ENCODE measurements at regions not wholly inside any gene's neighbourhood (a gene's known extent, or its start where the extent isn't known, plus 50 kb on each side); places are given as distances from the start of the nearest gene placed in this dataset.

GRCh38 chr1:115219927-115220326 lies 118.1 kb downstream of the NGF start:
- no peak overlapping the region for H3K9ac ChIP-seq (ENCODE audit: low read length)
- H3K4me2 ChIP-seq (ENCODE audit: low read depth, low read length) = no peak overlapping the region
- no peak overlapping the region for H2AFZ ChIP-seq (ENCODE audit: low read length)
- no peak overlapping the region for H3K4me3 ChIP-seq (ENCODE audit: low read length)
- H3K9me2 ChIP-seq (replicated peaks; ENCODE audit: insufficient read depth, low read length) = no peaks in the 10 kb centered on the region
- H3K9me3 ChIP-seq (replicated peaks; ENCODE audit: insufficient read depth, low read length) = no peaks in the 10 kb centered on the region
- DNase-seq = no peak
- H3K4me1 ChIP-seq (ENCODE audit: low read length) = no peaks in the 10 kb centered on the region
- no peak overlapping the region for H3K27ac ChIP-seq (ENCODE audit: low read length)
- no peaks in the 10 kb centered on the region for H3F3A ChIP-seq (ENCODE audit: insufficient read depth, low read length)
- no peaks in the 10 kb centered on the region for H3K79me2 ChIP-seq (ENCODE audit: low read length)
- H3K36me3 ChIP-seq (replicated peaks; ENCODE audit: insufficient read depth, low read length) = no peaks in the 10 kb centered on the region
- H3K27me3 ChIP-seq (replicated peaks; ENCODE audit: insufficient read depth, low read length) = no peaks in the 10 kb centered on the region
- TF ChIP-seq EZH2phosphoT487 (IDR thresholded peaks at IDR 0.05; ENCODE audit: low read length) = no peak
- TF ChIP-seq EZH2 (optimal IDR thresholded peaks at IDR 0.05; ENCODE audit: low read depth, low read length) = no peak
- no peak for TF ChIP-seq CTCF (IDR thresholded peaks at IDR 0.05; ENCODE audit: low read length)
- no peaks in the 10 kb centered on the region for H4K20me1 ChIP-seq (ENCODE audit: insufficient read depth, low read length)

- Histone ChIP-seq H3K36me3 (replicated peaks; ENCODE audit: insufficient read depth, low read length) (no peaks in the 10 kb centered on the region), H3K9ac (ENCODE audit: low read length) (no peak overlapping the region)
- DNase-seq = no peak
These were observed 119.3 kb downstream of the NGF start for GRCh38 chr1:115218699-115219098.

GRCh38 chr1:115218034-115218405 lies 120.0 kb downstream of the NGF start:
- Histone ChIP-seq H4K20me1 (ENCODE audit: insufficient read depth, low read length) (no peaks in the 10 kb centered on the region), H3K36me3 (replicated peaks; ENCODE audit: insufficient read depth, low read length) (no peaks in the 10 kb centered on the region), H3K9ac (ENCODE audit: low read length) (no peak overlapping the region), H3F3A (ENCODE audit: insufficient read depth, low read length) (no peaks in the 10 kb centered on the region), H3K9me2 (replicated peaks; ENCODE audit: insufficient read depth, low read length) (no peaks in the 10 kb centered on the region), H3K27ac (ENCODE audit: low read length) (no peak overlapping the region), H2AFZ (ENCODE audit: low read length) (no peak overlapping the region), H3K4me3 (ENCODE audit: low read length) (no peak overlapping the region), H3K4me2 (ENCODE audit: low read depth, low read length) (no peak overlapping the region), H3K4me1 (ENCODE audit: low read length) (no peaks in the 10 kb centered on the region), H3K79me2 (ENCODE audit: low read length) (no peaks in the 10 kb centered on the region), H3K27me3 (replicated peaks; ENCODE audit: insufficient read depth, low read length) (no peaks in the 10 kb centered on the region), H3K9me3 (replicated peaks; ENCODE audit: insufficient read depth, low read length) (no peaks in the 10 kb centered on the region)
- TF ChIP-seq EZH2 (optimal IDR thresholded peaks at IDR 0.05; ENCODE audit: low read depth, low read length) (no peak), EZH2phosphoT487 (IDR thresholded peaks at IDR 0.05; ENCODE audit: low read length) (no peak), CTCF (IDR thresholded peaks at IDR 0.05; ENCODE audit: low read length) (no peak)
- DNase-seq = no peak

More at GRCh38 chr1:115218699-115219098, 119.3 kb downstream of the NGF start:
- Histone ChIP-seq H2AFZ (ENCODE audit: low read length) (no peak overlapping the region), H3K4me1 (ENCODE audit: low read length) (no peaks in the 10 kb centered on the region), H3F3A (ENCODE audit: insufficient read depth, low read length) (no peaks in the 10 kb centered on the region), H3K9me3 (replicated peaks; ENCODE audit: insufficient read depth, low read length) (no peaks in the 10 kb centered on the region), H3K9me2 (replicated peaks; ENCODE audit: insufficient read depth, low read length) (no peaks in the 10 kb centered on the region), H3K4me2 (ENCODE audit: low read depth, low read length) (no peak overlapping the region), H4K20me1 (ENCODE audit: insufficient read depth, low read length) (no peaks in the 10 kb centered on the region), H3K27ac (ENCODE audit: low read length) (no peak overlapping the region), H3K4me3 (ENCODE audit: low read length) (no peak overlapping the region), H3K79me2 (ENCODE audit: low read length) (no peaks in the 10 kb centered on the region), H3K27me3 (replicated peaks; ENCODE audit: insufficient read depth, low read length) (no peaks in the 10 kb centered on the region)
- TF ChIP-seq CTCF (IDR thresholded peaks at IDR 0.05; ENCODE audit: low read length) = no peak
- no peak for TF ChIP-seq EZH2phosphoT487 (IDR thresholded peaks at IDR 0.05; ENCODE audit: low read length)
- TF ChIP-seq EZH2 (optimal IDR thresholded peaks at IDR 0.05; ENCODE audit: low read depth, low read length) = no peak

All from MM.1S (cell line).